HG03280 (cell line): ENCODE measurements at regions not wholly inside any gene's neighbourhood (a gene's known extent, or its start where the extent isn't known, plus 50 kb on each side); places are given as distances from the start of the nearest gene placed in this dataset.
"Not testable (repeated sequence)": the region's sequence is repeated elsewhere in the genome, so short reads cannot be mapped to it uniquely, and the experiment has no call there.

Source experiments
- ATAC-seq: cut with Tn5 transposase; IDR thresholded peaks from one replicate; pipeline ENCODE4 v1.9.1; 2021; ENCODE audit warnings: mild to moderate bottlenecking, moderate library complexity; ENCODE audit not compliant: unreplicated experiment

- no peak for ATAC-seq
Measured at GRCh38 chr7:152949253-152949652, 189.7 kb downstream of the ACTR3B start.

GRCh38 chr7:152949790-152950189 is 190.2 kb downstream of the ACTR3B start:
- ATAC-seq, result no peak

GRCh38 chr7:152956006-152956405 is 196.5 kb downstream of the ACTR3B start:
- ATAC-seq, result no peak

GRCh38 chr7:152959610-152960009 is 200.1 kb downstream of the ACTR3B start:
- no peak for ATAC-seq

GRCh38 chr7:152961796-152962195 is 202.2 kb downstream of the ACTR3B start:
- ATAC-seq, result not testable (repeated sequence)

- no peak for ATAC-seq
Measured at GRCh38 chr7:152966189-152966588, 206.6 kb downstream of the ACTR3B start.

- ATAC-seq, result no peak
Measured at GRCh38 chr7:152967958-152968357, 208.4 kb downstream of the ACTR3B start.

GRCh38 chr7:152968514-152968913 is 209.0 kb downstream of the ACTR3B start:
- no peak for ATAC-seq

- ATAC-seq, result no peak
Measured at GRCh38 chr7:152969335-152969734, 209.8 kb downstream of the ACTR3B start.

GRCh38 chr7:152969839-152970238 is 210.3 kb downstream of the ACTR3B start:
- ATAC-seq, result no peak

- no peak for ATAC-seq
Measured at GRCh38 chr7:152970481-152970880, 210.9 kb downstream of the ACTR3B start.

- ATAC-seq, result no peak
Measured at GRCh38 chr7:152974577-152974976, 215.0 kb downstream of the ACTR3B start.

- ATAC-seq, result no peak
Measured at GRCh38 chr7:152975076-152975475, 215.5 kb downstream of the ACTR3B start.

GRCh38 chr7:152979376-152979775 is 219.8 kb downstream of the ACTR3B start:
- ATAC-seq, result no peak

GRCh38 chr7:152984421-152984820 is 224.9 kb downstream of the ACTR3B start:
- ATAC-seq, result no peak

GRCh38 chr7:152986376-152986775 is 226.8 kb downstream of the ACTR3B start:
- ATAC-seq, result no peak

GRCh38 chr7:152987656-152988055 is 228.1 kb downstream of the ACTR3B start:
- ATAC-seq, result no peak

- ATAC-seq, result no peak
Measured at GRCh38 chr7:152989889-152990380, 230.4 kb downstream of the ACTR3B start.

GRCh38 chr7:152998420-152998819 is 238.9 kb downstream of the ACTR3B start:
- no peak for ATAC-seq

- no peak for ATAC-seq
Measured at GRCh38 chr7:153002115-153002514, 242.6 kb downstream of the ACTR3B start.

GRCh38 chr7:153002572-153002971 is 243.0 kb downstream of the ACTR3B start:
- no peak for ATAC-seq

- no peak for ATAC-seq
Measured at GRCh38 chr7:153004341-153004740, 244.8 kb downstream of the ACTR3B start.

- no peak for ATAC-seq
Measured at GRCh38 chr7:153005750-153006435, 246.3 kb downstream of the ACTR3B start.
